T-helper 1 cell treated with Interleukin-12 subunit alpha and Interleukin-12 subunit beta and Interleukin-4 antibody, amounts not matched to agents 30 ng/mL and 1 ng/mL, for 36 hours (primary cell): ENCODE measurements at regions not wholly inside any gene's neighbourhood (a gene's known extent, or its start where the extent isn't known, plus 50 kb on each side); places are given as distances from the start of the nearest gene placed in this dataset.

ENCODE experiments used
- intact Hi-C: fragments of 100-400 bp; cut with micrococcal nuclease; formaldehyde crosslinking; loops from one replicate; pipeline ENCODE4 v1.15.1; 2024

- intact Hi-C loops: no loop called here
Observed at GRCh38 chr13:80458543-80458942, 117.6 kb upstream of the SPRY2 start.

GRCh38 chr13:80454245-80454644, 113.3 kb upstream of the SPRY2 start:
- intact Hi-C loops: no loop called here

GRCh38 chr13:80452279-80452678, 111.4 kb upstream of the SPRY2 start:
- intact Hi-C loops: no loop called here

GRCh38 chr13:80451641-80452040, 110.7 kb upstream of the SPRY2 start:
- intact Hi-C loops: no loop called here

- intact Hi-C loops: no loop called here
Observed at GRCh38 chr13:80450386-80450785, 109.5 kb upstream of the SPRY2 start.

- intact Hi-C loops: no loop called here
Observed at GRCh38 chr13:80448725-80449124, 107.8 kb upstream of the SPRY2 start.

GRCh38 chr13:80447747-80448146, 106.8 kb upstream of the SPRY2 start:
- intact Hi-C loops: no loop called here

GRCh38 chr13:80444240-80445015, 103.5 kb upstream of the SPRY2 start:
- intact Hi-C loops: no loop called here

- intact Hi-C loops: no loop called here
Observed at GRCh38 chr13:80442609-80443008, 101.7 kb upstream of the SPRY2 start.

GRCh38 chr13:80441968-80442367, 101.0 kb upstream of the SPRY2 start:
- intact Hi-C loops: no loop called here

- intact Hi-C loops: no loop called here
Observed at GRCh38 chr13:80438521-80438920, 97.6 kb upstream of the SPRY2 start.

- intact Hi-C loops: no loop called here
Observed at GRCh38 chr13:80437231-80437630, 96.3 kb upstream of the SPRY2 start.

- intact Hi-C loops: no loop called here
Observed at GRCh38 chr13:80436571-80437169, 95.7 kb upstream of the SPRY2 start.

GRCh38 chr13:80430561-80430960, 89.6 kb upstream of the SPRY2 start:
- intact Hi-C loops: no loop called here

GRCh38 chr13:80428349-80429096, 87.6 kb upstream of the SPRY2 start:
- intact Hi-C loops: no loop called here

GRCh38 chr13:80419416-80419815, 78.5 kb upstream of the SPRY2 start:
- intact Hi-C loops: no loop called here

GRCh38 chr13:80413611-80414010, 72.7 kb upstream of the SPRY2 start:
- intact Hi-C loops: no loop called here

GRCh38 chr13:80408270-80408669, 67.3 kb upstream of the SPRY2 start:
- intact Hi-C loops: no loop called here

- intact Hi-C loops: no loop called here
Observed at GRCh38 chr13:80400865-80401426, 60.0 kb upstream of the SPRY2 start.

GRCh38 chr13:80400164-80400864, 59.4 kb upstream of the SPRY2 start:
- intact Hi-C loops: no loop called here

GRCh38 chr13:80399340-80400163, 58.6 kb upstream of the SPRY2 start:
- intact Hi-C loops: no loop called here
